ENCODE measurements at regions not wholly inside any gene's neighbourhood (a gene's known extent, or its start where the extent isn't known, plus 50 kb on each side); places are given as distances from the start of the nearest gene placed in this dataset.

GRCh38 chr6:145548933-145549648 lies 186.2 kb downstream of the EPM2A start:
- TF ChIP-seq CTCF (IDR thresholded peaks at IDR 0.05) = no peak
- TF ChIP-seq POLR2A (IDR thresholded peaks at IDR 0.05) = no peak
